HEK293 (cell line): ENCODE measurements at regions not wholly inside any gene's neighbourhood (a gene's known extent, or its start where the extent isn't known, plus 50 kb on each side); places are given as distances from the start of the nearest gene placed in this dataset.

Experiments used
- CTCF ChIA-PET: fragments of 350-600 bp; formaldehyde crosslinking; extraction: SDS; loops from one replicate; lab custom pipeline; 2021; ENCODE audit warnings: antibody characterized with exemption; lab: Yijun Ruan, JAX
- POLR2A ChIA-PET: fragments of 300-600 bp; formaldehyde crosslinking; extraction: SDS; loops from one replicate; lab custom pipeline; 2020; ENCODE audit warnings: antibody characterized with exemption, inconsistent platforms; lab: Yijun Ruan, JAX
- H3K27ac ChIP-seq: fragments of 200-500 bp; sonication (Bioruptor generic); 2 replicates; pipeline ENCODE4 v1.5.1; 2014; ENCODE audit warnings: low read depth, low read length, control low read depth, inconsistent platforms; ENCODE audit errors: extremely low read depth
- H3K36me3 ChIP-seq, 2 experiments: fragments of 200-500 bp in 1 of 2; sonication (Bioruptor generic) in 1 of 2; 1 replicate in 1 of 2; 2 replicates in 1 of 2; pipeline ENCODE4 v1.5.1; 2014 to 2017; ENCODE audit warnings: inconsistent platforms in 2 of 2, low read length in 2 of 2; ENCODE audit not compliant: control insufficient read depth in 2 of 2, insufficient read depth in 1 of 2
- H3K4me1 ChIP-seq: fragments of 200-500 bp; sonication (Bioruptor generic); 2 replicates; pipeline ENCODE4 v1.5.1; 2014; ENCODE audit warnings: mild to moderate bottlenecking, low read length, inconsistent platforms; ENCODE audit not compliant: control insufficient read depth, insufficient read depth
- H3K4me3 ChIP-seq: 2 replicates; pipeline ENCODE4 v1.5.1; 2011; ENCODE audit warnings: low read depth, mild to moderate bottlenecking, control low read depth, low read length, moderate library complexity
- H3K9me3 ChIP-seq: fragments of 200-500 bp; sonication (Bioruptor generic); 2 replicates; pipeline ENCODE4 v1.5.1; 2014; ENCODE audit warnings: low read depth, low read length, inconsistent platforms; ENCODE audit not compliant: control insufficient read depth, insufficient read depth
- MEIS1 ChIP-seq: sonication (generic); formaldehyde crosslinking; IDR thresholded peaks from 2 replicates; pipeline ENCODE4 v1.8.1; 2022; ENCODE audit warnings: missing genetic modification reagents, mild to moderate bottlenecking, borderline replicate concordance
- MYNN ChIP-seq: fragments of 450-650 bp; formaldehyde crosslinking; IDR thresholded peaks from 2 replicates; pipeline ENCODE4 v1.5.1; 2016; ENCODE audit warnings: missing biosample characterization, missing genetic modification characterization, borderline replicate concordance
- MZF1 ChIP-seq: fragments of 450-650 bp; formaldehyde crosslinking; IDR thresholded peaks from 2 replicates; pipeline ENCODE4 v1.5.1; 2017; ENCODE audit warnings: missing biosample characterization, missing genetic modification characterization, borderline replicate concordance
- RBAK ChIP-seq: fragments of 450-650 bp; formaldehyde crosslinking; IDR thresholded peaks from 2 replicates; pipeline ENCODE4 v1.5.1; 2016; ENCODE audit warnings: missing biosample characterization, missing genetic modification characterization
- SP3 ChIP-seq: fragments of 450-650 bp; formaldehyde crosslinking; IDR thresholded peaks from 2 replicates; pipeline ENCODE4 v1.5.1; 2016; ENCODE audit warnings: missing biosample characterization, missing genetic modification characterization
- ZNF133 ChIP-seq: fragments of 450-650 bp; formaldehyde crosslinking; IDR thresholded peaks from 2 replicates; pipeline ENCODE4 v1.5.1; 2016; ENCODE audit warnings: missing biosample characterization, missing genetic modification characterization
- ZNF19 ChIP-seq: fragments of 450-650 bp; formaldehyde crosslinking; IDR thresholded peaks from 2 replicates; pipeline ENCODE4; 2016; ENCODE audit warnings: missing biosample characterization, missing genetic modification characterization, low read depth
- ZNF202 ChIP-seq: fragments of 450-650 bp; formaldehyde crosslinking; IDR thresholded peaks from 2 replicates; pipeline ENCODE4 v1.5.1; 2016; ENCODE audit warnings: missing biosample characterization, missing genetic modification characterization, borderline replicate concordance
- ZNF214 ChIP-seq: fragments of 450-650 bp; formaldehyde crosslinking; IDR thresholded peaks from 2 replicates; pipeline ENCODE4 v1.5.1; 2017; ENCODE audit warnings: missing biosample characterization, mild to moderate bottlenecking, missing genetic modification characterization, borderline replicate concordance
- ZNF223 ChIP-seq: fragments of 450-650 bp; formaldehyde crosslinking; IDR thresholded peaks from 2 replicates; pipeline ENCODE4 v1.5.1; 2016; ENCODE audit warnings: missing biosample characterization, missing genetic modification characterization
- ZNF366 ChIP-seq: fragments of 450-650 bp; formaldehyde crosslinking; conservative IDR thresholded peaks from 2 replicates; pipeline ENCODE4 v1.5.1; 2016; ENCODE audit warnings: missing biosample characterization, missing genetic modification characterization
- ZNF561 ChIP-seq: fragments of 450-650 bp; IDR thresholded peaks from 2 replicates; pipeline ENCODE4 v1.5.1; 2018; ENCODE audit warnings: missing biosample characterization, missing genetic modification characterization, borderline replicate concordance
- ZNF596 ChIP-seq: fragments of 450-650 bp; IDR thresholded peaks from 2 replicates; pipeline ENCODE4 v1.5.0; 2018; ENCODE audit warnings: missing biosample characterization, mild to moderate bottlenecking, missing genetic modification characterization, moderate library complexity
- ZNF777 ChIP-seq: fragments of 450-650 bp; formaldehyde crosslinking; IDR thresholded peaks from 2 replicates; pipeline ENCODE4 v1.5.1; 2017; ENCODE audit warnings: missing biosample characterization, missing genetic modification characterization, borderline replicate concordance
- TF ChIP-seq, protein P1 (sequence below): fragments of 450-650 bp; formaldehyde crosslinking; IDR thresholded peaks from 2 replicates; pipeline ENCODE4 v1.5.1; 2016; ENCODE audit warnings: missing biosample characterization, missing genetic modification characterization
- TF ChIP-seq, protein P2 (sequence below): fragments of 450-650 bp; formaldehyde crosslinking; conservative IDR thresholded peaks from 2 replicates; pipeline ENCODE4 v1.5.1; 2016; ENCODE audit warnings: low read depth, missing biosample characterization, missing genetic modification characterization
- TF ChIP-seq, protein P3 (sequence below): fragments of 450-650 bp; formaldehyde crosslinking; IDR thresholded peaks from 2 replicates; pipeline ENCODE4 v1.5.0; 2017; ENCODE audit warnings: missing biosample characterization, missing genetic modification characterization, borderline replicate concordance
- TF ChIP-seq, protein P4 (sequence below): fragments of 450-650 bp; formaldehyde crosslinking; IDR thresholded peaks from 2 replicates; pipeline ENCODE4 v1.5.1; 2016; ENCODE audit warnings: missing biosample characterization, missing genetic modification characterization

DNA sequence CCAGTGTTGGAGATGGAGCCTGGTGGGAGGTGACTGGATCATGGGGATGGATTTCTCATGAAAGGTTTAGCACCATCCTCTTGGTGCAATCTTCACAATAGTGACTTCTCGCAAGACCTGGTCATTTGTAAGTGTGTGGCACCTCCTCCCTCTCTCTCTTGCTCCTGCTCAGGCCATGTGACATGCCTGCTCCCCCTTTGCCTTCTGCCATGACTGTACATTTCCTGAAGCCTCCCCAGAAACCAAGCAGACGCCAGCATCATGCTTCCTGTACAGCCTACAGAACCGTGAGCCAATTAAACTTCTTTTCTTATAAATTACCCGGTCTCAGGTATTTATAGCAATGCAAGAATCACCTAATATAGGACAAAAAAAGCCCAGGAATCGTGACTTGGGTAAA lies 171.0 kb upstream of the FOXN3 start:
- ChIA-PET POLR2A (no interaction called here), CTCF (no interaction called here)
- Histone ChIP-seq H3K27ac (no peak overlapping the region), H3K36me3 (no peaks in the 10 kb centered on the region), H3K4me3 (no peak overlapping the region), H3K9me3 (no peaks in the 10 kb centered on the region), H3K4me1 (no peaks in the 10 kb centered on the region)
- TF ChIP-seq ZNF366 (tag by site-specific recombination) (no peak), MYNN (tag by site-specific recombination) (no peak), ZNF214 (tag by site-specific recombination) (no peak), SP3 (tag by site-specific recombination) (no peak), ZNF561 (tag by site-specific recombination) (no peak), ZNF133 (tag by site-specific recombination) (no peak), ZNF596 (tag by site-specific recombination) (no peak), ZNF777 (tag by site-specific recombination) (no peak), MZF1 (no peak), ZNF223 (tag by site-specific recombination) (no peak), ZNF202 (tag by site-specific recombination) (no peak), ZNF19 (tag by site-specific recombination) (no peak), MEIS1 (CRISPR knock-in tag) (no peak), RBAK (tag by site-specific recombination) (no peak)
- TF ChIP-seq, protein P1, sequence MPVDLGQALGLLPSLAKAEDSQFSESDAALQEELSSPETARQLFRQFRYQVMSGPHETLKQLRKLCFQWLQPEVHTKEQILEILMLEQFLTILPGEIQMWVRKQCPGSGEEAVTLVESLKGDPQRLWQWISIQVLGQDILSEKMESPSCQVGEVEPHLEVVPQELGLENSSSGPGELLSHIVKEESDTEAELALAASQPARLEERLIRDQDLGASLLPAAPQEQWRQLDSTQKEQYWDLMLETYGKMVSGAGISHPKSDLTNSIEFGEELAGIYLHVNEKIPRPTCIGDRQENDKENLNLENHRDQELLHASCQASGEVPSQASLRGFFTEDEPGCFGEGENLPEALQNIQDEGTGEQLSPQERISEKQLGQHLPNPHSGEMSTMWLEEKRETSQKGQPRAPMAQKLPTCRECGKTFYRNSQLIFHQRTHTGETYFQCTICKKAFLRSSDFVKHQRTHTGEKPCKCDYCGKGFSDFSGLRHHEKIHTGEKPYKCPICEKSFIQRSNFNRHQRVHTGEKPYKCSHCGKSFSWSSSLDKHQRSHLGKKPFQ (tag by site-specific recombination) = no peak
- TF ChIP-seq, protein P2, sequence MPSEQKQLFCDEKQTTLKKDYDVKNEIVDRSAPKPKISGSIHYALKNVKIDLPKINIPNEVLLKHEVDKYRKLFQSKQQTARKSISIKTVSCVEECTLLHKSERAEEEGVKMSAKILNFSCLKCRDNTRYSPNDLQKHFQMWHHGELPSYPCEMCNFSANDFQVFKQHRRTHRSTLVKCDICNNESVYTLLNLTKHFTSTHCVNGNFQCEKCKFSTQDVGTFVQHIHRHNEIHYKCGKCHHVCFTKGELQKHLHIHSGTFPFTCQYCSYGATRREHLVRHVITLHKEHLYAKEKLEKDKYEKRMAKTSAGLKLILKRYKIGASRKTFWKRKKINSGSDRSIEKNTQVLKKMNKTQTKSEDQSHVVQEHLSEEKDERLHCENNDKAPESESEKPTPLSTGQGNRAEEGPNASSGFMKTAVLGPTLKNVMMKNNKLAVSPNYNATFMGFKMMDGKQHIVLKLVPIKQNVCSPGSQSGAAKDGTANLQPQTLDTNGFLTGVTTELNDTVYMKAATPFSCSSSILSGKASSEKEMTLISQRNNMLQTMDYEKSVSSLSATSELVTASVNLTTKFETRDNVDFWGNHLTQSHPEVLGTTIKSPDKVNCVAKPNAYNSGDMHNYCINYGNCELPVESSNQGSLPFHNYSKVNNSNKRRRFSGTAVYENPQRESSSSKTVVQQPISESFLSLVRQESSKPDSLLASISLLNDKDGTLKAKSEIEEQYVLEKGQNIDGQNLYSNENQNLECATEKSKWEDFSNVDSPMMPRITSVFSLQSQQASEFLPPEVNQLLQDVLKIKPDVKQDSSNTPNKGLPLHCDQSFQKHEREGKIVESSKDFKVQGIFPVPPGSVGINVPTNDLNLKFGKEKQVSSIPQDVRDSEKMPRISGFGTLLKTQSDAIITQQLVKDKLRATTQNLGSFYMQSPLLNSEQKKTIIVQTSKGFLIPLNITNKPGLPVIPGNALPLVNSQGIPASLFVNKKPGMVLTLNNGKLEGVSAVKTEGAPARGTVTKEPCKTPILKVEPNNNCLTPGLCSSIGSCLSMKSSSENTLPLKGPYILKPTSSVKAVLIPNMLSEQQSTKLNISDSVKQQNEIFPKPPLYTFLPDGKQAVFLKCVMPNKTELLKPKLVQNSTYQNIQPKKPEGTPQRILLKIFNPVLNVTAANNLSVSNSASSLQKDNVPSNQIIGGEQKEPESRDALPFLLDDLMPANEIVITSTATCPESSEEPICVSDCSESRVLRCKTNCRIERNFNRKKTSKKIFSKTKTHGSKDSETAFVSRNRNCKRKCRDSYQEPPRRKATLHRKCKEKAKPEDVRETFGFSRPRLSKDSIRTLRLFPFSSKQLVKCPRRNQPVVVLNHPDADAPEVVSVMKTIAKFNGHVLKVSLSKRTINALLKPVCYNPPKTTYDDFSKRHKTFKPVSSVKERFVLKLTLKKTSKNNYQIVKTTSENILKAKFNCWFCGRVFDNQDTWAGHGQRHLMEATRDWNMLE = no peak
- TF ChIP-seq, protein P3, sequence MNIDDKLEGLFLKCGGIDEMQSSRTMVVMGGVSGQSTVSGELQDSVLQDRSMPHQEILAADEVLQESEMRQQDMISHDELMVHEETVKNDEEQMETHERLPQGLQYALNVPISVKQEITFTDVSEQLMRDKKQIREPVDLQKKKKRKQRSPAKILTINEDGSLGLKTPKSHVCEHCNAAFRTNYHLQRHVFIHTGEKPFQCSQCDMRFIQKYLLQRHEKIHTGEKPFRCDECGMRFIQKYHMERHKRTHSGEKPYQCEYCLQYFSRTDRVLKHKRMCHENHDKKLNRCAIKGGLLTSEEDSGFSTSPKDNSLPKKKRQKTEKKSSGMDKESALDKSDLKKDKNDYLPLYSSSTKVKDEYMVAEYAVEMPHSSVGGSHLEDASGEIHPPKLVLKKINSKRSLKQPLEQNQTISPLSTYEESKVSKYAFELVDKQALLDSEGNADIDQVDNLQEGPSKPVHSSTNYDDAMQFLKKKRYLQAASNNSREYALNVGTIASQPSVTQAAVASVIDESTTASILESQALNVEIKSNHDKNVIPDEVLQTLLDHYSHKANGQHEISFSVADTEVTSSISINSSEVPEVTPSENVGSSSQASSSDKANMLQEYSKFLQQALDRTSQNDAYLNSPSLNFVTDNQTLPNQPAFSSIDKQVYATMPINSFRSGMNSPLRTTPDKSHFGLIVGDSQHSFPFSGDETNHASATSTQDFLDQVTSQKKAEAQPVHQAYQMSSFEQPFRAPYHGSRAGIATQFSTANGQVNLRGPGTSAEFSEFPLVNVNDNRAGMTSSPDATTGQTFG (tag by site-specific recombination) = no peak
- TF ChIP-seq, protein P4, sequence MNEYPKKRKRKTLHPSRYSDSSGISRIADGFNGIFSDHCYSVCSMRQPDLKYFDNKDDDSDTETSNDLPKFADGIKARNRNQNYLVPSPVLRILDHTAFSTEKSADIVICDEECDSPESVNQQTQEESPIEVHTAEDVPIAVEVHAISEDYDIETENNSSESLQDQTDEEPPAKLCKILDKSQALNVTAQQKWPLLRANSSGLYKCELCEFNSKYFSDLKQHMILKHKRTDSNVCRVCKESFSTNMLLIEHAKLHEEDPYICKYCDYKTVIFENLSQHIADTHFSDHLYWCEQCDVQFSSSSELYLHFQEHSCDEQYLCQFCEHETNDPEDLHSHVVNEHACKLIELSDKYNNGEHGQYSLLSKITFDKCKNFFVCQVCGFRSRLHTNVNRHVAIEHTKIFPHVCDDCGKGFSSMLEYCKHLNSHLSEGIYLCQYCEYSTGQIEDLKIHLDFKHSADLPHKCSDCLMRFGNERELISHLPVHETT (tag by site-specific recombination) = no peak
